ENCODE measurements at regions not wholly inside any gene's neighbourhood (a gene's known extent, or its start where the extent isn't known, plus 50 kb on each side); places are given as distances from the start of the nearest gene placed in this dataset.

DNA sequence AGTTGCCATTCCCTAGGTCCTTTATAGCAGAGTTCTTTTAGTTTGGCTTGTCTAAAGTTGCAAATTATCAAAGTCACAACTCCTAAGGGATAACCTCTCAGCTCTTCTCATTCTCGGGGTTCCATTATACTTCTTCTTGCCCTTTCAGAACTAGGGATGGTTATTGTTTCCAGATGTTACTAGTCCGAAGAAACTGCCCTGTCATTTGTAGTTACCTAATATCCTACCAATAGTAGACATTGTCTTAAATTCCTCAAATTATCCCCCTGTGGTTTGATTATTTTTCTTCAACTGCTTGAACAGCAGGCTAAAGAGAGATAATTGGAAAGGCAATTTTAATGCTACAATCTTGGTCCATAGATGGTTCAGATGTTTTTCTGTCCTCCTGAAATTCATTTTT is 709.8 kb downstream of the KCTD16 start:
- H3K27ac Mint-ChIP-seq: no peak overlapping the region
- Histone ChIP-seq H4K20me1 (replicated peaks; ENCODE audit: insufficient read depth) (no peaks in the 10 kb centered on the region), H2AFZ (no peak overlapping the region), H3K4me2 (no peak overlapping the region), H3K36me3 (ENCODE audit: insufficient read depth) (no peaks in the 10 kb centered on the region), H3F3A (replicated peaks; ENCODE audit: low read depth) (no peaks in the 10 kb centered on the region), H3K4me1 (ENCODE audit: insufficient read depth) (no peaks in the 10 kb centered on the region), H3K27ac (ENCODE audit: low read depth) (no peak overlapping the region), H3K27me3 (ENCODE audit: insufficient read depth) (no peaks in the 10 kb centered on the region), H3K9me2 (ENCODE audit: insufficient read depth) (0 out of 2 replicates have a peak, but pooled peaks cover 3% of the 10 kb centered on the region), H3K4me3 (no peak overlapping the region), H3K79me2 (replicated peaks; ENCODE audit: insufficient read depth) (no peaks in the 10 kb centered on the region)
- H3K9me3 Mint-ChIP-seq: no peaks in the 10 kb centered on the region
- TF ChIP-seq NANOG (IDR thresholded peaks at IDR 0.05; ENCODE audit: borderline replicate concordance) (no peak), EZH2 (IDR thresholded peaks at IDR 0.05; ENCODE audit: low read depth, unreplicated experiment) (no peak), ZNF331 (CRISPR knock-in tag; IDR thresholded peaks at IDR 0.05; ENCODE audit: low read depth) (no peak), STAT1 (IDR thresholded peaks at IDR 0.05; ENCODE audit: unreplicated experiment) (no peak), ZNF114 (CRISPR knock-in tag; IDR thresholded peaks at IDR 0.05) (no peak), EZH2phosphoT487 (IDR thresholded peaks at IDR 0.05; ENCODE audit: unreplicated experiment) (no peak), CREB1 (CRISPR knock-in tag; IDR thresholded peaks at IDR 0.05; ENCODE audit: low read depth) (no peak), POLR2AphosphoS5 (IDR thresholded peaks at IDR 0.05; ENCODE audit: low read depth) (no peak), JUNB (IDR thresholded peaks at IDR 0.05; ENCODE audit: unreplicated experiment) (no peak)
- TF ChIP-seq, protein P1, sequence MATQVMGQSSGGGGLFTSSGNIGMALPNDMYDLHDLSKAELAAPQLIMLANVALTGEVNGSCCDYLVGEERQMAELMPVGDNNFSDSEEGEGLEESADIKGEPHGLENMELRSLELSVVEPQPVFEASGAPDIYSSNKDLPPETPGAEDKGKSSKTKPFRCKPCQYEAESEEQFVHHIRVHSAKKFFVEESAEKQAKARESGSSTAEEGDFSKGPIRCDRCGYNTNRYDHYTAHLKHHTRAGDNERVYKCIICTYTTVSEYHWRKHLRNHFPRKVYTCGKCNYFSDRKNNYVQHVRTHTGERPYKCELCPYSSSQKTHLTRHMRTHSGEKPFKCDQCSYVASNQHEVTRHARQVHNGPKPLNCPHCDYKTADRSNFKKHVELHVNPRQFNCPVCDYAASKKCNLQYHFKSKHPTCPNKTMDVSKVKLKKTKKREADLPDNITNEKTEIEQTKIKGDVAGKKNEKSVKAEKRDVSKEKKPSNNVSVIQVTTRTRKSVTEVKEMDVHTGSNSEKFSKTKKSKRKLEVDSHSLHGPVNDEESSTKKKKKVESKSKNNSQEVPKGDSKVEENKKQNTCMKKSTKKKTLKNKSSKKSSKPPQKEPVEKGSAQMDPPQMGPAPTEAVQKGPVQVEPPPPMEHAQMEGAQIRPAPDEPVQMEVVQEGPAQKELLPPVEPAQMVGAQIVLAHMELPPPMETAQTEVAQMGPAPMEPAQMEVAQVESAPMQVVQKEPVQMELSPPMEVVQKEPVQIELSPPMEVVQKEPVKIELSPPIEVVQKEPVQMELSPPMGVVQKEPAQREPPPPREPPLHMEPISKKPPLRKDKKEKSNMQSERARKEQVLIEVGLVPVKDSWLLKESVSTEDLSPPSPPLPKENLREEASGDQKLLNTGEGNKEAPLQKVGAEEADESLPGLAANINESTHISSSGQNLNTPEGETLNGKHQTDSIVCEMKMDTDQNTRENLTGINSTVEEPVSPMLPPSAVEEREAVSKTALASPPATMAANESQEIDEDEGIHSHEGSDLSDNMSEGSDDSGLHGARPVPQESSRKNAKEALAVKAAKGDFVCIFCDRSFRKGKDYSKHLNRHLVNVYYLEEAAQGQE (IDR thresholded peaks at IDR 0.05; ENCODE audit: unreplicated experiment): no peak
- TF ChIP-seq, protein P2, sequence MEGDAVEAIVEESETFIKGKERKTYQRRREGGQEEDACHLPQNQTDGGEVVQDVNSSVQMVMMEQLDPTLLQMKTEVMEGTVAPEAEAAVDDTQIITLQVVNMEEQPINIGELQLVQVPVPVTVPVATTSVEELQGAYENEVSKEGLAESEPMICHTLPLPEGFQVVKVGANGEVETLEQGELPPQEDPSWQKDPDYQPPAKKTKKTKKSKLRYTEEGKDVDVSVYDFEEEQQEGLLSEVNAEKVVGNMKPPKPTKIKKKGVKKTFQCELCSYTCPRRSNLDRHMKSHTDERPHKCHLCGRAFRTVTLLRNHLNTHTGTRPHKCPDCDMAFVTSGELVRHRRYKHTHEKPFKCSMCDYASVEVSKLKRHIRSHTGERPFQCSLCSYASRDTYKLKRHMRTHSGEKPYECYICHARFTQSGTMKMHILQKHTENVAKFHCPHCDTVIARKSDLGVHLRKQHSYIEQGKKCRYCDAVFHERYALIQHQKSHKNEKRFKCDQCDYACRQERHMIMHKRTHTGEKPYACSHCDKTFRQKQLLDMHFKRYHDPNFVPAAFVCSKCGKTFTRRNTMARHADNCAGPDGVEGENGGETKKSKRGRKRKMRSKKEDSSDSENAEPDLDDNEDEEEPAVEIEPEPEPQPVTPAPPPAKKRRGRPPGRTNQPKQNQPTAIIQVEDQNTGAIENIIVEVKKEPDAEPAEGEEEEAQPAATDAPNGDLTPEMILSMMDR (conservative IDR thresholded peaks at IDR 0.05; ENCODE audit: low read depth in 2 of 2): no peak
- TF ChIP-seq, protein P3, sequence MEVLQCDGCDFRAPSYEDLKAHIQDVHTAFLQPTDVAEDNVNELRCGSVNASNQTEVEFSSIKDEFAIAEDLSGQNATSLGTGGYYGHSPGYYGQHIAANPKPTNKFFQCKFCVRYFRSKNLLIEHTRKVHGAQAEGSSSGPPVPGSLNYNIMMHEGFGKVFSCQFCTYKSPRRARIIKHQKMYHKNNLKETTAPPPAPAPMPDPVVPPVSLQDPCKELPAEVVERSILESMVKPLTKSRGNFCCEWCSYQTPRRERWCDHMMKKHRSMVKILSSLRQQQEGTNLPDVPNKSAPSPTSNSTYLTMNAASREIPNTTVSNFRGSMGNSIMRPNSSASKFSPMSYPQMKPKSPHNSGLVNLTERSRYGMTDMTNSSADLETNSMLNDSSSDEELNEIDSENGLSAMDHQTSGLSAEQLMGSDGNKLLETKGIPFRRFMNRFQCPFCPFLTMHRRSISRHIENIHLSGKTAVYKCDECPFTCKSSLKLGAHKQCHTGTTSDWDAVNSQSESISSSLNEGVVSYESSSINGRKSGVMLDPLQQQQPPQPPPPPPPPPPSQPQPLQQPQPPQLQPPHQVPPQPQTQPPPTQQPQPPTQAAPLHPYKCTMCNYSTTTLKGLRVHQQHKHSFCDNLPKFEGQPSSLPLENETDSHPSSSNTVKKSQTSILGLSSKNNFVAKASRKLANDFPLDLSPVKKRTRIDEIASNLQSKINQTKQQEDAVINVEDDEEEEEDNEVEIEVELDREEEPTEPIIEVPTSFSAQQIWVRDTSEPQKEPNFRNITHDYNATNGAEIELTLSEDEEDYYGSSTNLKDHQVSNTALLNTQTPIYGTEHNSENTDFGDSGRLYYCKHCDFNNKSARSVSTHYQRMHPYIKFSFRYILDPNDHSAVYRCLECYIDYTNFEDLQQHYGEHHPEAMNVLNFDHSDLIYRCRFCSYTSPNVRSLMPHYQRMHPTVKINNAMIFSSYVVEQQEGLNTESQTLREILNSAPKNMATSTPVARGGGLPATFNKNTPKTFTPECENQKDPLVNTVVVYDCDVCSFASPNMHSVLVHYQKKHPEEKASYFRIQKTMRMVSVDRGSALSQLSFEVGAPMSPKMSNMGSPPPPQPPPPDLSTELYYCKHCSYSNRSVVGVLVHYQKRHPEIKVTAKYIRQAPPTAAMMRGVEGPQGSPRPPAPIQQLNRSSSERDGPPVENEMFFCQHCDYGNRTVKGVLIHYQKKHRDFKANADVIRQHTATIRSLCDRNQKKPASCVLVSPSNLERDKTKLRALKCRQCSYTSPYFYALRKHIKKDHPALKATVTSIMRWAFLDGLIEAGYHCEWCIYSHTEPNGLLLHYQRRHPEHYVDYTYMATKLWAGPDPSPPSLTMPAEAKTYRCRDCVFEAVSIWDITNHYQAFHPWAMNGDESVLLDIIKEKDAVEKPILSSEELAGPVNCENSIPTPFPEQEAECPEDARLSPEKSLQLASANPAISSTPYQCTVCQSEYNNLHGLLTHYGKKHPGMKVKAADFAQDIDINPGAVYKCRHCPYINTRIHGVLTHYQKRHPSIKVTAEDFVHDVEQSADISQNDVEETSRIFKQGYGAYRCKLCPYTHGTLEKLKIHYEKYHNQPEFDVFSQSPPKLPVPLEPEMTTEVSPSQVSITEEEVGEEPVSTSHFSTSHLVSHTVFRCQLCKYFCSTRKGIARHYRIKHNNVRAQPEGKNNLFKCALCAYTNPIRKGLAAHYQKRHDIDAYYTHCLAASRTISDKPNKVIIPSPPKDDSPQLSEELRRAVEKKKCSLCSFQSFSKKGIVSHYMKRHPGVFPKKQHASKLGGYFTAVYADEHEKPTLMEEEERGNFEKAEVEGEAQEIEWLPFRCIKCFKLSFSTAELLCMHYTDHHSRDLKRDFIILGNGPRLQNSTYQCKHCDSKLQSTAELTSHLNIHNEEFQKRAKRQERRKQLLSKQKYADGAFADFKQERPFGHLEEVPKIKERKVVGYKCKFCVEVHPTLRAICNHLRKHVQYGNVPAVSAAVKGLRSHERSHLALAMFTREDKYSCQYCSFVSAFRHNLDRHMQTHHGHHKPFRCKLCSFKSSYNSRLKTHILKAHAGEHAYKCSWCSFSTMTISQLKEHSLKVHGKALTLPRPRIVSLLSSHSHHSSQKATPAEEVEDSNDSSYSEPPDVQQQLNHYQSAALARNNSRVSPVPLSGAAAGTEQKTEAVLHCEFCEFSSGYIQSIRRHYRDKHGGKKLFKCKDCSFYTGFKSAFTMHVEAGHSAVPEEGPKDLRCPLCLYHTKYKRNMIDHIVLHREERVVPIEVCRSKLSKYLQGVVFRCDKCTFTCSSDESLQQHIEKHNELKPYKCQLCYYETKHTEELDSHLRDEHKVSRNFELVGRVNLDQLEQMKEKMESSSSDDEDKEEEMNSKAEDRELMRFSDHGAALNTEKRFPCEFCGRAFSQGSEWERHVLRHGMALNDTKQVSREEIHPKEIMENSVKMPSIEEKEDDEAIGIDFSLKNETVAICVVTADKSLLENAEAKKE (CRISPR knock-in tag; IDR thresholded peaks at IDR 0.05): no peak
- TF ChIP-seq, protein P4, sequence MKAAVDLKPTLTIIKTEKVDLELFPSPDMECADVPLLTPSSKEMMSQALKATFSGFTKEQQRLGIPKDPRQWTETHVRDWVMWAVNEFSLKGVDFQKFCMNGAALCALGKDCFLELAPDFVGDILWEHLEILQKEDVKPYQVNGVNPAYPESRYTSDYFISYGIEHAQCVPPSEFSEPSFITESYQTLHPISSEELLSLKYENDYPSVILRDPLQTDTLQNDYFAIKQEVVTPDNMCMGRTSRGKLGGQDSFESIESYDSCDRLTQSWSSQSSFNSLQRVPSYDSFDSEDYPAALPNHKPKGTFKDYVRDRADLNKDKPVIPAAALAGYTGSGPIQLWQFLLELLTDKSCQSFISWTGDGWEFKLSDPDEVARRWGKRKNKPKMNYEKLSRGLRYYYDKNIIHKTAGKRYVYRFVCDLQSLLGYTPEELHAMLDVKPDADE (IDR thresholded peaks at IDR 0.05): no peak
- H3K27me3 Mint-ChIP-seq (ENCODE audit: insufficient read depth, low read depth, poor library complexity): no peaks in the 10 kb centered on the region
- ATAC-seq (no peak), DNase-seq (ENCODE audit: low spot score) (no peak)
- no peaks in the 10 kb centered on the region for H3K4me1 Mint-ChIP-seq
- H3K4me3 Mint-ChIP-seq: no peak overlapping the region
- no peaks in the 10 kb centered on the region for H3K36me3 Mint-ChIP-seq (ENCODE audit: low read depth)

Measured in GM23338 (cell line).